ENCODE measurements at regions not wholly inside any gene's neighbourhood (a gene's known extent, or its start where the extent isn't known, plus 50 kb on each side); places are given as distances from the start of the nearest gene placed in this dataset.

- no peak for TF ChIP-seq SP1 (IDR thresholded peaks at IDR 0.05)
- TF ChIP-seq FOXM1 (IDR thresholded peaks at IDR 0.05; ENCODE audit: borderline replicate concordance) = no peak
- TF ChIP-seq FOXK2 (IDR thresholded peaks at IDR 0.05) = no peak
- no peak for TF ChIP-seq L3MBTL2 (conservative IDR thresholded peaks at IDR 0.05)
- TF ChIP-seq TARDBP (IDR thresholded peaks at IDR 0.05) = no peak
- no peak for TF ChIP-seq ARNT (IDR thresholded peaks at IDR 0.05)
- TF ChIP-seq ZNF384 (IDR thresholded peaks at IDR 0.05) = no peak
- no peak for TF ChIP-seq CTBP1 (IDR thresholded peaks at IDR 0.05; ENCODE audit: borderline replicate concordance)
- TF ChIP-seq SUZ12 (IDR thresholded peaks at IDR 0.05) = no peak
- no peak for TF ChIP-seq ELF4 (IDR thresholded peaks at IDR 0.05)
- TF ChIP-seq FOXA1 (IDR thresholded peaks at IDR 0.05) = no peak
- no peak for TF ChIP-seq NFRKB (IDR thresholded peaks at IDR 0.05)
- no peak for TF ChIP-seq BHLHE40 (IDR thresholded peaks at IDR 0.05; ENCODE audit: borderline replicate concordance)
- TF ChIP-seq LEF1 (IDR thresholded peaks at IDR 0.05; ENCODE audit: borderline replicate concordance) = no peak
Observed at GRCh38 chr6:15879371-15880261, 216.8 kb upstream of the DTNBP1 start.

Data from HEK293T (cell line).